ENCODE measurements at regions not wholly inside any gene's neighbourhood (a gene's known extent, or its start where the extent isn't known, plus 50 kb on each side); places are given as distances from the start of the nearest gene placed in this dataset.

DNA sequence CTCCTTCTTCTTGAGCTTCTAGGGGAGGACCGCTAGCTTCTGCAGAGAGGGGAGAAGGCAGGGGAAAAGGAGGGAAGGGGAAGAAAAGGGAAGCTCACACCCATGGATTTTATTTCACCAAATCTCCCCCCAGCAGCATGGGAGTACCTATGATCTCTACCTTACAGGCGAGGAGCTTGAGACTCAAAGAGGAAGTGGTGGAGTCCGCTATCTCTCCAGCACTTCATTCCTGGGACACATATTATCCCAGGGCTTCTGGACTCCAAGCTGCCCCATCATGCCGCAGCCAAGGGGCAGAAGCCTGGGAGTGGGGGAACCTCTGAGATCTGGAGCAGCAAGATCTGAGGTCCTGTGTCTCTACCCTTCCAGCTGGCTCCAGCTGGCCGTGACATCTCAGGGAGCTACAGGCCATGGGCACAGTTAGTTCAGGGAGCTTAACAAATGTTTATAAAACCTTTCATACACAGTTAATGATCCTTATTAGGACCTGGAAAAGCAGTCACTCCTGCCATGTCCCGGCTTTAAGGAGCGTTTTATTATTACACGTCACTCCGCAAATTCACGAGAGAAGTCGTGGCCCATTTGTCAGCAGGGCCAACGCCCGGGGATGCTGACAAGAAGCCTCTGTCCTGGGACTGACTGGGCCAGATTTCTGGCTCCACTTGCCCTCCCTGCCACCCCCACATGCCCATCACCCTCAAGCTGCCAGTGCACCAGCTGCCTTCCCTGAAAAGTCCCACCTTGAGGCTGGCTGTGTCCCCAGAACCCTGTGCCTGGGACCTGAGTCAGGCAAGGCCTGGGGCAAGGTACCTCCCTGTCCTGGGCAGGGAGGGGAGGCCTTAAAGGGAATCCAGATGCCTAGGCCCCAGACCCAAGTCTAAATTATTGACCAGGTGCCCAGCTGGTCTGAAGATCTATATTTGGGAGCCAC is 132.1 kb upstream of the ZMIZ1 start:
- no peak for DNase-seq

DNA sequence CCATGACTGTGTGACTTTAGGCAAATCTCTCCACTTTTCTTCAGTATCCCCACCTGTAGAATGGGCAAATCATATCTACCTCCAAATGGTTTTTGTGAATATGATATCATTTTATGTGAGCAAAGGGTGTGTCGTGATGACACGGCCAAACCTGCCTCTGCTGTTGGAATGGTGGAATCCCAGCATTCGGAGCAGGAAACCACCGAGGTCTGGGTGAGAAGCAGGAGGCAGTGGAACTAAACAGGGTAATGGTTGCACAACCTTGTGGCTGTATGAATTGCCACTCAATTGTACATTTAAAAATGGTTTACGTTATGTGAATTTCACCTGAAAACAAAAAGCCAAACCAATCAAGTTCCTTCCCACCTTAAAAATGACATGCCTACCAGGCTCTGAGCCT is 131.4 kb upstream of the ZMIZ1 start:
- no peak for DNase-seq

DNA sequence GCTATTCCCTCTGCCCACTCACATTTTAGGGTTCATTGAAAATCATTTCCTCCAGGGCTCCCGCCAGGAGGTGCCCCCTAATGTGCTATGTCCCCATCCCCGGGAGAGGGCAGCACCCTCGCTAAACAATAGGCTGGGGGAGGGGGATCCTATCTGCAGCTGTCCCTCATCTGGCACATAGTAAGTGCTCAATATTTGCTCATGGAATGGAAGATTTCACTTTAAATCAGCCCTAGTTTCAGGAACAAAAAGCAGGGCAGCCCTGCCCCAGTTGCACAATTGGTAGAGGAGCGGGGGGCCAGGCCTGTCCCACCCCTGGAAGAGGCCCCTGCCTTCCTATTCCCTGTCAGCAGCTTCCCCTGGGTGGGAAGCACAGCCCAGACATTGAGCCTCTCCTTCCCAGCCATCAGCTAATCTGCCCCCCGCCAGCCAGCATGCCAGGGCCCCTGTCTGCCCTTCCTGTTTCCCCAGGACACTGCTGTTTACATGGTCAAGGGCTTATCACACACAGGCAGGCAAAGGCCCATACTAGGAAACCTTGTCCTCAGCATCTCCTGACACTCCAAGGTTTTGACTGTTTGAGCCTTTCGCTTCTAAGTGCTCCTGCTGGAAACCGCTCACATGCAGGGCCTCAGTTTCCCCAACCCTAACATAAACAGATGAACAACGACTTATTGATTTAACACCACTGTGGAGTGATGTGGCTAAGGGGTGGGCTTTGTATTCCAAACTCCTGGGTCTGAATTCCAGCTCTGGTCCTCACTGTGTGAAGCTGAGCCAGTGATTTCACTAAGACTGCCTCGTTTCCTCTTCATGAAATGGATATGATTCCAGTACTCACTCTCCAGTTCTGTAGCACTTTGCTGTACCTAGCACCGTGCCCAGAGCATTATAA is 130.7 kb upstream of the ZMIZ1 start:
- DNase-seq, result peak; percentile 60

DNA sequence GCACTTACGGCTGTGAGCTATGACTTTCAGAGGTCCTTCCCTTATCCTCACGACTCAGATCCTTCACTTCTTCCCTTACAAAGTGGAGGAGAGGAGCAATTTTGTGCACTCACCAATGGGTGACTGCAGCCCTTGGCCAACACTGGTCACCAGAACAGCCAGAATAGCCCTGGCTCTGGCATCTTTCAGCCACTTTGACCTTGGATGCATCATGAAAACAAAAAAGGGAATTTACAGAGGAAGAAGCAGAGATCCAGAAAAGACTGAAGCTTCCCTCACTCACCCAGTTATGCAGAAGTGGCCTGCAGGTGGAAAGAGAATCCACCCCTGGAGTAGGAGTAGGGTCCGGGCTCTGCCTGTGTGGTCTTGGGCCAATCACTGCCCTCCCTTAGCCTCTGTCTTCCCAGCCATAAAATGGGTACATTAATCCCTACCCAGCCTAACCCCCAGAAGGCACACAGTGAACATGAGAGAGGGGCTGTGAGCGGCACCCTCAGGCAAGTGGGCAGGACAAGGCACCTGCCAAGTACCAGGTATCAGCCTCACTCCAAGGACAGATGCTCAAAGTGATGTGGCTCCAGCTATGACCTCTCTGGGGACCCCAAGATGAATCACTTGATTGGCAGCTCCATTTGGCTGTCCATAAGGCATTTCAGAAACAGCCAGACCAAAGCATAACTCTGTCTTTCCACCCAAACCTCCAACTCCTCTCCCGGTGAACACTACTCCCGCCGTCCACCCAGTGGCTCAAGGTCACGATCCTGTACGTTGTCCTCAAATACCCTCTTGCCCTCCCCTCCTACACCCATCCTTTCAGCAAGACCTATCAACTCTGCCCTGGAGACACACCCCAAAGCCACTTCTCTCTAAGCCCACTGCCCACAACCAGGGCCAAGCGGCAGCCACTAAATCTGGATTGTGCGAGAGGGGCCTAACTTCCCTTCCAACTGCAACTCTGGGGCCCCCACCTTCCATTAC is 129.8 kb upstream of the ZMIZ1 start:
- no peak for DNase-seq

DNA sequence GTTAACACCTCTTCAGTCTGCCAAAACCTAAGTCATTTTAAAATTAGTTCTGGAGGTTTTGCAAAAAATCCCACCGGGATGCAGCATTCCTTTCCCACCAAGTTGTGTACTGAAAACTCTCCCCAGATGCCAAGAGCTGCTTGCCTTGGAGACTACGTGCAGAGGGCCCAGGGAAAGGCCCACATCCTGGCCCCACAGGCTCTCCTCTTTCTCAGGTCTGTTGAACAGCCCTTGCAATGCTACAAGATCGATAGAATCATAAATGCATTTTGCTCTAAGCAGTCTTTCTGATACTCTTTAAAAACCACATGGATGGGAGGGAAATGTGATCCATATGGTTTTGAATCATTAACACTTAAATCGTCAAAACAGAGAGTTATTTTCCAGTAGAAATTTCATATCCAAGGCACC is 126.7 kb upstream of the ZMIZ1 start:
- DNase-seq, result no peak

DNA sequence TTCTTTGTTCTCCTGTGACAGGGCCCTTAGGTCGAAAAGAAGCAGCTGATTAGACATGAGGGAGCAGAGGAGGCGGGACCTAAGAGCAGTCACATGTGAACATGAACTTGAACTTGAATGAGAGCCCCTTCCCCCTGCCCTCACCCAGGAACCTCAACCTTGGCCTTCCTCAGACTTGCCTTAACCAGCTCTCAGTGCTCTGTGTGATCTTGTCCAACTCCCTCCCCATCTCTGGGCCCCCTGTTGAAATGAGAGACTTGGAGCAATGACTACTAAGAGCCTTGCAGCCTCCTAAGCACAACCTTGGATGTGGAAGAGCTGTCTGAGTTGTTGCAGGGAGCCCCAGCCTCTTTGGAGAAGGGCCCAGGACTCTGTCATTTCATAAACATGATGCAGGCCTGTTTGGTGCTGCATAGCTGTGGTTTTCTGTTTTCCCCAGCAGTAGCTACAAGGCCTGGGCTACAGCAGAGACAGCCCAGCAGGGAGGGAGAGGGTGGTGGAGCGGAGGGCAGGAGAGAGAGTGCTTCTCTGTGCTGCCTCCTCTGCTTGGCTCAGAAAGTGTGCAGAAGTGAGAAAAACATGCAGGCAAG is 123.9 kb upstream of the ZMIZ1 start:
- no peak for DNase-seq

DNA sequence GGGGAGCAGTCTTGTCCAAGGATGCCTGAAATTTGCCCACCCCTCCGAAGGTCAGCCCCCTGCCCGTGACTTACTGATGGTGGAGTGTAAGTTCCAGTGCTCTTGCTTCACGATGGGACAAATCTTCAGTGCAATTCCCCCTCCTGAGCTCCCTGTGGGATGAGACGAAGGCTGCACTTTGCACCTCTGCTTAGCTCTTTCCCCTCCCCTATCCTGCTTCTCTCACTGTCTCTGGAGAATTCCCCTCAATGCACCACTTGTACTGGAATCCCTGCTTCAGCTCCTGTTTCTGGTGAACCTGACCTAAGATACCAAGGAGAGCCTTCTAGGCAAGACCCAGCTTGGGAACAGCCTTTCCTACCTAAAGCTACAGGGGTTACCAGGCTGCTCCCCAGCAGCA is 122.9 kb upstream of the ZMIZ1 start:
- no peak for DNase-seq

DNA sequence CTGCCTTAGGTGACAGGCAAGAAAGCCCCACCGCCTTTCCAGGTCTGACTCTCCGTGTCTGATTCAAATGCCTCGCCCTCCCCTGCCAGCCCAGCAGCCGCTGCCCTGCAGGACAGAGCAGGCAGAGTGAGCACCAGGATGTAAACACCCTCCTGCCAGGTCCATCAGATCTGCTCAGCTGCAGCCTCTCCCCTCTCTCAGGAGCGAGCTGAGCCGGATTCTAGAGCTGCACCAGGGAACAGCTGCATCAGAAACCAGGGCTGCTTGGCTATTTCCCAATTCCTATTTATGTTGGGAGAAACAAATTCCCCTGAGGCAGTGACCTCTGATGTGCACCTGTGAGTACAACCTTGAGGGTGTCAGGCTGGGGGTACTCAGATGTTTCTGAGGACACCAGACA is 121.5 kb upstream of the ZMIZ1 start:
- DNase-seq, result no peak

DNA sequence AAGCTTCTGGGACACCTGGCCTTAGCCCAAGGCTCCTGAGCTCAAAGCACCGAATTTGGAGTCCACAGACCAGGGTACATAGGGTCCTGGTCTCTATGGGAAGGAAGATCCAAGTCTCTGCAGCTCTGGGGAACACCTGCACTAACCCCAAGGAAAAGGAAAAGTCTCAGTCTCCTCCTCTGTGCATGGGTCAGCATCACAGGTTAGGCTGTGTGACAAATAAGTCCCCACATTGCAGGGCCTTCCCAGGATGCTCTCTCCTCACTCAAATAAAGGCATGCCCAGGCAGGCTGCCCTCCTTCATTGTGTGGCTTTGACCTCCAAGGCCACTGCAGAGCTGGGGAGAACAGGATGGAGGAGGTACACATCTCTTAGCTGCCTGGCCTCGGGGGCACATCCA is 121.0 kb upstream of the ZMIZ1 start:
- DNase-seq, result no peak

DNA sequence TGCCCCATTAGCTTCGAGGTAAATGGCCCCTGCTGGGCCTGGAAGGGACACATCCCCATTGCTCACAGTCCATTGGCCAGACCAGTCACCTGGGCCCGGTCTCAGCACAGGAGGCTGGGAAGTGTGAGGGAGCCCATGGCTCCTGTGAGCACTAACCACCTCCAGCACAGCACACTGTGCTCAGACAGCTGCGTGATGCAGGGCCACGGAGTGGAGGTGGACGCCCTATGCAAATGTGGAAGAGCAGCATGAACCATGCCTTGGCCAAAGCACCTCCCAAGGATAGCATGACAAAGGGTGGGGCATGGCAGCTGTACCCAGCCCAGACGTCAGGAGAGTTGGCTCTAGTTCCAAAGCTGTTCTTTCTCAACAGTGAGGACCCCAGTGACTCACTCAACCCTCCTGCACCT is 120.1 kb upstream of the ZMIZ1 start:
- no peak for DNase-seq

DNA sequence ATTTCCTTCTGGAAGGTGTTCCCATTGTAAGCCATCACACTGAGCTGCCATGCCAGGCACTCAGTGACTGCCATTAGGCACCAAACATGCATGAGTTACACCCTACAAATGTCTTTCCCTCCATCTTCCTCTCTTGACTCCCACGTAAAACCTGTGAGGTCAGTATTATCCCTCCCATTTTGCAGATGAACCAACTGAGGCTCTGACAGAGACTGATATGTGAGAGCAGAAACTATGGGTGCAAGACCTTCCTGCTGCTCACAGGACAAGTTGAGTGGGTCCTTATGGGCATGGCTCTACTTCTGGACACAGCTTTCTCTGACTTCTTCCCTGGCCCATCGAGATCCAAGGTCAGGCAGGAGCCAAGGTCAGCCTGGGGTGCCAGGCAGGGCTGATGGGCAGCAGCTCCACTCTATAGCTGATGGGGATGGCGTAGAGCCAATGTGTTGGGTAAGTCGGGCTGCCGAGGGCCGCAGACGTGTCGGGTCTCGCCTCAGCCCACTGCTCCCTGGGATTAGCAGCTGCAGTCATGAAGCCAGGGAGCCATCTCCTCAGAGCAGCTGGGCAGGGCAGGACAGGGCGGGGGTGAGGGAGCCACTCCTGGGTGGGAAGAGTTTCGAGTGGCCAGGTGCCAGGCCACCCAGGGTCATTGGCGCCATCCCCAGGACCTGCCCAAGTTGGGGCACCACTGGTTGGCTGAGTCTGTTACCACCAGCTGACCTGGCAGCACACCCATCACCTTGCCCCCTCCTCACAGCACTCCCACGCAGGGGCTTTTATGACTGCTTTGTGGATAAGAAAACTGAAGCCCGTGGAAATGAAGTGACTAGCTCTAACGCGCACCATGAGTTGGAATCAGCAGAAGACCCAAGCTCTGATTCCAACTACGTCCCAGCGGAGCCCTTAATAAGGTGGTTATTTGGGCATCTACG is 117.8 kb upstream of the ZMIZ1 start:
- DNase-seq, result no peak

DNA sequence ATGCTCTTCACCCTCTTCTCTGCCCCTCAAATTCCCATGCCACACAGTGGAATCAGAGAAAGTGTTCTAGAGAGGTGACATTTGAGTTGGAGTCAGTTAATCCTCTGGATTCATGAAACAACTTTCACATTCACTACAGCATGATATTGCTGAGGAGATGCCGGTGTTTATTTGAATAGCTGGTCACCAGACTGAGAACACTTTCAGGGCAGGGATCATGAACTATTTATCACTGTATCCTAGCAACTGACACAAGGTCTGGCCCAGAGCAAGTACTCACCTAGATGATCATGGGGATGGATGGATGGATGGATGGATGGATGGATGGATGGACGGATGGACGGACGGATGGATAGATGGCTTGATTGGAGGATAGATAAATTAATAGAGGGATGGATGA is 116.7 kb upstream of the ZMIZ1 start:
- DNase-seq, result no peak

DNA sequence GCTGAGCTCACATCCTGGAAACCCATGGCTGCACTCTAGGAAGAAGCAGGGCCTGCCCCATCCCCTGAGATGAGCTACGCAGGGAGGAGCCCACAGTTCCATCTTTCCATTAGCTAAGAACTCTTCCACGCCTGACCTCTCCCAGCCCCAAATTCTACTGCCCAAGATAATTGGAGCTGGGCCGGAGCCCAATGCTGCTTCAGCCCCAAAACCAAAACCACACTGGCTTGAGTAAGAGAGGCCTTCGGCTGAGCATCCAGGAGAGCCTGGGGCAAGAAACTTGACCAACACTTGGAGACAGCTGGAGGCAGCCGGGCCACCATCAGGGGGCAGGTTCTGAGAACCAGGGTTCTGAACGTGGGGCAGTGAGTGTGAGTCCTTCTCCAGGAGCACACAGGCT is 116.1 kb upstream of the ZMIZ1 start:
- DNase-seq, result no peak

DNA sequence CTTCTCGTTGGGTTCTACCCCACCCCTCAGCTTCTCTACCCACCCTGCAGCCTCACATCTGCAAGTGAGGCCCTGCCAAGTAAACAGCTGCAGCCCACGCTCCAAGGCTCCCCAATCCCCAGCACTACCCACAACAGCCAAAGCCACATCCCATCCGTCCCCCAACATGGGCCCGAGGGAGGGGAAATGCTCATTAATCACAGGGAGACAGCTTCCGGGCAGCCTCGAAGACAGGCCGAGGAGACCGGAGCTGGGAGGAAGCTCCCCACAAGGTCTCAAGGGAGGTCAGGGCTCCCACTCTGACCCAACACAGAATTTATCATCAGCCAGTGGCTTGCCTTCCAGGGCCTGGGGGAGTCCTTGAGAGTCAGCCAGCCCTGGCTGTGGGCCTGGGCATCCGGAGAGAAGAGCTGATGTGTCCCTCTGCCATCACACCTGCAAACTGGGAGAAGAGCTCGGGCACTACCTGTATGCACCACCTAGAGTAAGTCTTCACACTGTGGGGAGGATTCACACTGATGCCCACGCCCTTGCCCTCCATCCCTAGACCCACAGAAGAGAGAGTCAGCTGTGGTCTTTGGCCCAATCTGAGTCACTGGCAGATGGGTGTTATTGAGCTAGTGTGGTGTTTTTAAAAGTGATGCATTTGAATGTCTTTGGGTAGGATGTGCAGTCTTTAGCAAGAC is 115.5 kb upstream of the ZMIZ1 start:
- DNase-seq, result no peak

DNA sequence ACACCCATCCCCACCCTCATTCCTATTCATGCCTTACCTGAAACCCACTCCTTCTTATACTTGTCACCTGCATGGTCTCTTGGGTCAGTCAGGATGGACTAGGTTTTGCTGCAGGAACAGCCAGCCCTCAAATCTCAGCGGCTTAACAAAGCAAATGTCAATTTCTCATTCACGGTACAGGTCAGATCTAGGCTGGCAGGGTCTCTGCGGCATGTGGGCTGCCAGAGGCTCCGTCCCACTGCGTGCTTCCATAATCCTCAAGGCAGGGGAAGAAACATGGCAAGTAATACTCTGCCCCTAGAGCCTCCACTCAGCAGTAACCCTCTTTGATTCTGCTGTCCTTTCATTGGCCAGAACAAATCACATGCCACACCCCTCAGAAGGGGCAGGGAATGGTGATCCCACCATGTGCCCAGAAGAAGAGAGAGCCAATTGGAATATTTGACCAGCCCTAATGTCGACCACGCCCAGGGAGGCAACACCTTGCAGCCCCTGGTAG is 114.9 kb upstream of the ZMIZ1 start:
- DNase-seq, result no peak

DNA sequence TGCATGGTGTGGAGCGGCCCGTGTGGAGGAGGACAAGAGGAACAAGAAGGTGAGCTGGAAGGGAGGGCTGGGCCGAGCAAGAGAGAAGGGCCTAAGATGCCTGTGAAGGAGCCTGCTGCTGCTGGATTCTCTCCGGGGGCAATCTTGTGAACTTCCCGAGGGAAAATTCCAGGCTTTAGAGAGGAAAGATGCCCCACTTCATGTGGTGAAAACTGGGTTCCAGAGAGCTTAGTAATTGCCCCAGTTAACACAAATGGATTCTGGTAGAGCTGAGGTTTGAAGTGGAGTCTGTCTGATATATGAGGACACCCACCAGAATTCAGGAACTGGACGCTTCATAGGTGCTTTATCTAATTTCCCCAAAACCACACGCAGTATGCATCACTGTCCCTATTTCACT is 114.1 kb upstream of the ZMIZ1 start:
- no peak for DNase-seq

DNA sequence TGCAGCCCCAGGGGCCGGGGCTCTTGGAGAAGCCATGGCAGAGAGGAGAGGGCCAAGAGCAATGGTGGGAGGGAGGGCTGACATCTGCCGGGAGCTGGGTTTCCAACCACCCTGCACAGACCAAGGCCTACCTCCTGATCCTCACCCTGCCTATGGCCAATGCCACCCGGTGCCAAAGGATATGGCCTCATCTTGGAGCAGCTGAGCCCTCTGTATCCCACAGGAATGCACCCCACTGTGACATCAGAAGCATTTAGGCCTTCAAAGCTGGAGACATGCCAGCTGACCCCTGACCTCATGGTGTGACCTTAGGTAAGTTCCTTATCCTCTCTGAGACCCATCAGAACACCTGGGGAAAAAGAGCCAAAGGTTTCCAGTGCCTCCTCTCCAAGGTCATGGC is 113.6 kb upstream of the ZMIZ1 start:
- DNase-seq, result no peak

DNA sequence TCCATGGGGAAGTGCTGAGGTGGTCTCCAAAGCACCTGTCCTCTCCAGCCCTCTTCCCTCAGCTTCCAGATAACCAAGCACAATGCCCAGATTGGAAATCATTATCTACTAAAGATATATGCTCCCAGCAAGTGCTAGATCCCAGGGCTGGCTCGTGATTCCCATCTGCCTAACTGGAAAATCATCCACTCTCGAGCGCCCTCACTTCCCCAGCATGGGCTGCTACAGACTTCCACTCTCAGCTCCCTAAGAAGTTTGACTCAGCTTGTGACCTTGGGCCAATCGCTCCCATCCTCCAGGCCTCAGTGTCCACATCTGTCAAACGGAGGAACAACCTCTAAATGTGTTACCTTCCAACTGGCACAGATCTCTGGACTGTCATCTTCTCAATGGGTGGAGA is 112.4 kb upstream of the ZMIZ1 start:
- no peak for DNase-seq

DNA sequence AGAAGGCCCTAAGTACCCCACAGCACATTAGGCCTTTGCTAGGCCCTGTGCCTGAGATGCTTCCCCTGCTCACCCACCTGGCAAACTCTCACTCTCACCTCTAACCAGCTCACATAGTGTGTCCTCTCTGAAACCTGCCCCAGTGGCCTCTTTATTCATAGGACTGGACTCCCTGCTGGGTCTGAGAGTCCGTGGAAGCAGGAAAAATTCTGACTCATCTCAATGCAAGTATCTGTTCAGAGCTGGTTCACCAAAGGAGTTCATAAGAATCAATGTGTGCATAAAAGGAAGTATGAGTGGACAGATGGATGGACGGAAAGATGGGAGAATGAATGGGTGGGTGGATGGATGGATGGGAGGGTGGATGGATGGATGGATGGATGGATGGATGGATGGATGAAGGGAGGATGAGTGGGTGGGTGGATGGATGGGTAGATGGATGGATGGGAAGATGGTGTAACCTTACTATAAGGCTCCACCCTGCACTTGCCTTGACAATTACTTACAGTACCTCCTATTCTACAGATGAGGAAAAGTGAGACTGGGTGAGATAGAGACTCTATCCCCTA is 111.2 kb upstream of the ZMIZ1 start:
- no peak for DNase-seq

Measured in OCI-M1 (cell line).